ENCODE measurements at regions not wholly inside any gene's neighbourhood (a gene's known extent, or its start where the extent isn't known, plus 50 kb on each side); places are given as distances from the start of the nearest gene placed in this dataset.

GRCh38 chr13:34886987-34887386, 55.1 kb upstream of the NBEA start:
- DNase-seq (ENCODE audit: low read depth) = peak; percentile 5
- no peak for TF ChIP-seq CTCF (conservative IDR thresholded peaks at IDR 0.05; ENCODE audit: control insufficient read depth, insufficient read depth, low read depth, low read length)
- H3K4me3 ChIP-seq (ENCODE audit: control insufficient read depth, low read depth, low read length) = no peak overlapping the region
